ENCODE measurements at regions not wholly inside any gene's neighbourhood (a gene's known extent, or its start where the extent isn't known, plus 50 kb on each side); places are given as distances from the start of the nearest gene placed in this dataset.

- TF ChIP-seq TAF1 (IDR thresholded peaks at IDR 0.05; ENCODE audit: low read depth) (no peak), TCF12 (IDR thresholded peaks at IDR 0.05; ENCODE audit: low read depth) (no peak), TEAD4 (IDR thresholded peaks at IDR 0.05) (no peak), RAD21 (IDR thresholded peaks at IDR 0.05; ENCODE audit: low read depth) (no peak), CEBPB (IDR thresholded peaks at IDR 0.05) (no peak), FOXM1 (IDR thresholded peaks at IDR 0.05; ENCODE audit: borderline replicate concordance, low read depth) (no peak), EP300 (IDR thresholded peaks at IDR 0.05; ENCODE audit: borderline replicate concordance) (no peak), REST (IDR thresholded peaks at IDR 0.05; ENCODE audit: low read depth) (no peak), NFIC (IDR thresholded peaks at IDR 0.05) (no peak)
- TF ChIP-seq, protein P1, sequence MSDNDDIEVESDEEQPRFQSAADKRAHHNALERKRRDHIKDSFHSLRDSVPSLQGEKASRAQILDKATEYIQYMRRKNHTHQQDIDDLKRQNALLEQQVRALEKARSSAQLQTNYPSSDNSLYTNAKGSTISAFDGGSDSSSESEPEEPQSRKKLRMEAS (IDR thresholded peaks at IDR 0.05) = no peak
Observed at GRCh38 chr1:219732814-219733491, 120.0 kb upstream of the ZC3H11B start.
